CD4-positive, alpha-beta T cell treated with Interleukin-15 for 4 hours (primary cell): ENCODE measurements at regions not wholly inside any gene's neighbourhood (a gene's known extent, or its start where the extent isn't known, plus 50 kb on each side); places are given as distances from the start of the nearest gene placed in this dataset.
A peak's percentile ranks its signal among the peaks of the same experiment; 100 is the strongest.
"Not testable (repeated sequence)": the region's sequence is repeated elsewhere in the genome, so short reads cannot be mapped to it uniquely, and the experiment has no call there.

ENCODE experiments used
- DNase-seq: peaks from one replicate; pipeline ENCODE4 v3.0.0-alpha.2; 2020; ENCODE audit warnings: low spot score

GRCh38 chr2:176969642-176970359, 242.8 kb upstream of the HNRNPA3 start:
- DNase-seq = no peak

- DNase-seq = no peak
Measured at GRCh38 chr2:176976736-176977685, 235.6 kb upstream of the HNRNPA3 start.

- DNase-seq = no peak
Measured at GRCh38 chr2:176978921-176979320, 233.7 kb upstream of the HNRNPA3 start.

- DNase-seq = no peak
Measured at GRCh38 chr2:176979981-176980710, 232.4 kb upstream of the HNRNPA3 start.

- no peak for DNase-seq
Measured at GRCh38 chr2:176984987-176985386, 227.6 kb upstream of the HNRNPA3 start.

GRCh38 chr2:176985871-176986270, 226.7 kb upstream of the HNRNPA3 start:
- no peak for DNase-seq

GRCh38 chr2:176986487-176986886, 226.1 kb upstream of the HNRNPA3 start:
- DNase-seq = no peak

- no peak for DNase-seq
Measured at GRCh38 chr2:176991411-176991810, 221.2 kb upstream of the HNRNPA3 start.

GRCh38 chr2:176997074-176997791, 215.4 kb upstream of the HNRNPA3 start:
- DNase-seq = peak; percentile 14

- DNase-seq = no peak
Measured at GRCh38 chr2:176997792-176998169, 214.8 kb upstream of the HNRNPA3 start.

- DNase-seq = no peak
Measured at GRCh38 chr2:176999301-176999700, 213.3 kb upstream of the HNRNPA3 start.

GRCh38 chr2:177000061-177000714, 212.4 kb upstream of the HNRNPA3 start:
- DNase-seq = no peak

- no peak for DNase-seq
Measured at GRCh38 chr2:177000715-177001072, 211.9 kb upstream of the HNRNPA3 start.

GRCh38 chr2:177001334-177001733, 211.3 kb upstream of the HNRNPA3 start:
- no peak for DNase-seq

GRCh38 chr2:177002983-177003382, 209.6 kb upstream of the HNRNPA3 start:
- DNase-seq = no peak

- not testable (repeated sequence) for DNase-seq
Measured at GRCh38 chr2:177007726-177008125, 204.9 kb upstream of the HNRNPA3 start.

- not testable (repeated sequence) for DNase-seq
Measured at GRCh38 chr2:177008662-177009061, 203.9 kb upstream of the HNRNPA3 start.

GRCh38 chr2:177010146-177010545, 202.4 kb upstream of the HNRNPA3 start:
- DNase-seq = no peak

GRCh38 chr2:177010861-177011260, 201.7 kb upstream of the HNRNPA3 start:
- DNase-seq = no peak

GRCh38 chr2:177014946-177015345, 197.6 kb upstream of the HNRNPA3 start:
- no peak for DNase-seq

- no peak for DNase-seq
Measured at GRCh38 chr2:177015356-177015923, 197.2 kb upstream of the HNRNPA3 start.
